H9 (cell line): ENCODE measurements at regions not wholly inside any gene's neighbourhood (a gene's known extent, or its start where the extent isn't known, plus 50 kb on each side); places are given as distances from the start of the nearest gene placed in this dataset.

Source experiments
- DNase-seq: peaks from one replicate; pipeline ENCODE4 v3.0.0-alpha.2; 2017
- H2AFZ ChIP-seq: one replicate; pipeline ENCODE4 v1.6.1; 2013; ENCODE audit warnings: mild to moderate bottlenecking, low read length, control low read depth, moderate library complexity
- H2AK5ac ChIP-seq: 2 replicates; pipeline ENCODE4 v1.6.1; 2013; ENCODE audit warnings: low read length, control low read depth, mixed read lengths; ENCODE audit not compliant: insufficient read length
- H2BK120ac ChIP-seq: one replicate; pipeline ENCODE4 v1.6.1; 2013; ENCODE audit warnings: low read depth, mild to moderate bottlenecking, low read length, control low read depth, inconsistent platforms; ENCODE audit not compliant: poor library complexity, severe bottlenecking
- H2BK12ac ChIP-seq: 2 replicates; pipeline ENCODE4 v1.6.1; 2013; ENCODE audit warnings: low read length, control low read depth, mixed read lengths, low read depth; ENCODE audit not compliant: insufficient read length
- H2BK15ac ChIP-seq: 2 replicates; pipeline ENCODE4 v1.6.1; 2013; ENCODE audit warnings: low read depth, low read length, control low read depth
- H2BK20ac ChIP-seq: one replicate; pipeline ENCODE4 v1.6.1; 2013; ENCODE audit warnings: low read depth, mild to moderate bottlenecking, low read length, control low read depth, inconsistent platforms; ENCODE audit not compliant: poor library complexity, severe bottlenecking
- H2BK5ac ChIP-seq: 2 replicates; pipeline ENCODE4 v1.6.1; 2013; ENCODE audit warnings: low read length, control low read depth, mixed read lengths; ENCODE audit not compliant: insufficient read length
- H3K14ac ChIP-seq: 2 replicates; pipeline ENCODE4 v1.6.1; 2013; ENCODE audit warnings: low read length, control low read depth; ENCODE audit not compliant: insufficient read depth
- H3K18ac ChIP-seq: 2 replicates; pipeline ENCODE4 v1.6.1; 2013; ENCODE audit warnings: low read depth, mild to moderate bottlenecking, mixed read lengths, low read length, control low read depth; ENCODE audit not compliant: insufficient read length
- H3K23ac ChIP-seq: 2 replicates; pipeline ENCODE4 v1.6.1; 2013; ENCODE audit warnings: low read length, control low read depth, mixed read lengths, low read depth; ENCODE audit not compliant: insufficient read length
- H3K23me2 ChIP-seq: 2 replicates; pipeline ENCODE4 v1.6.1; 2013; ENCODE audit warnings: low read depth, mild to moderate bottlenecking, mixed read lengths, low read length, control low read depth; ENCODE audit not compliant: insufficient read length, poor library complexity, severe bottlenecking
- H3K27ac ChIP-seq: 2 replicates; pipeline ENCODE4 v1.5.1; 2013; ENCODE audit warnings: low read length, control low read depth, mixed read lengths, low read depth; ENCODE audit not compliant: insufficient read length
- H3K27me3 ChIP-seq: 2 replicates; pipeline ENCODE4 v1.6.1; 2013; ENCODE audit warnings: low read length, control low read depth, inconsistent platforms; ENCODE audit not compliant: insufficient read depth
- H3K4ac ChIP-seq: 2 replicates; pipeline ENCODE4 v1.6.1; 2013; ENCODE audit warnings: low read depth, mild to moderate bottlenecking, control low read depth, inconsistent platforms, low read length, moderate library complexity
- H3K4me1 ChIP-seq: 2 replicates; pipeline ENCODE4 v1.6.1; 2013; ENCODE audit warnings: low read length, control low read depth, inconsistent platforms; ENCODE audit not compliant: insufficient read depth
- H3K4me2 ChIP-seq: 2 replicates; pipeline ENCODE4 v1.6.1; 2013; ENCODE audit warnings: low read length, control low read depth, mixed read lengths; ENCODE audit not compliant: insufficient read length, insufficient read depth
- H3K56ac ChIP-seq: 2 replicates; pipeline ENCODE4 v1.6.1; 2013; ENCODE audit warnings: low read depth, mild to moderate bottlenecking, mixed read lengths, low read length, control low read depth; ENCODE audit not compliant: insufficient read length
- H3K79me1 ChIP-seq: 2 replicates; pipeline ENCODE4 v1.6.1; 2013; ENCODE audit warnings: low read depth, mild to moderate bottlenecking, moderate library complexity, low read length, control low read depth, inconsistent platforms; ENCODE audit not compliant: insufficient read depth, poor library complexity, severe bottlenecking
- H3K79me2 ChIP-seq: 2 replicates; pipeline ENCODE4 v1.6.1; 2013; ENCODE audit warnings: low read length, control low read depth, inconsistent platforms; ENCODE audit not compliant: insufficient read depth
- H3K9ac ChIP-seq: 2 replicates; pipeline ENCODE4 v1.6.1; 2013; ENCODE audit warnings: low read length, control low read depth, mixed read lengths; ENCODE audit not compliant: insufficient read length; ENCODE audit errors: extremely low read depth
- H3K9me3 ChIP-seq: one replicate; pipeline ENCODE4 v1.6.1; 2013; ENCODE audit warnings: low read depth, low read length, inconsistent platforms; ENCODE audit not compliant: control insufficient read depth
- H3T11ph ChIP-seq: one replicate; pipeline ENCODE4 v1.6.1; 2013; ENCODE audit warnings: mild to moderate bottlenecking, low read length, control low read depth, inconsistent platforms
- H4K20me1 ChIP-seq: one replicate; pipeline ENCODE4 v1.6.1; 2013; ENCODE audit not compliant: control insufficient read depth, insufficient read length, insufficient read depth
- H4K5ac ChIP-seq: 2 replicates; pipeline ENCODE4 v1.6.1; 2013; ENCODE audit warnings: low read depth, mild to moderate bottlenecking, mixed read lengths, low read length, control low read depth; ENCODE audit not compliant: insufficient read length
- H4K8ac ChIP-seq: replicated peaks from 2 replicates; pipeline ENCODE4 v1.6.1; 2013; ENCODE audit warnings: low read length, control low read depth, mixed read lengths, low read depth; ENCODE audit not compliant: insufficient read length
- H4K91ac ChIP-seq: 2 replicates; pipeline ENCODE4 v1.6.1; 2013; ENCODE audit warnings: low read depth, mild to moderate bottlenecking, moderate library complexity, mixed read lengths, low read length, control low read depth; ENCODE audit not compliant: insufficient read length
- H3K27ac Mint-ChIP-seq, 3 experiments: 2 replicates in 2 of 3; 3 replicates in 1 of 3; pipeline ENCODE4 v1.8.0; 2020 to 2021; ENCODE audit warnings: mixed read lengths in 3 of 3, mild to moderate bottlenecking in 1 of 3, moderate library complexity in 1 of 3
- H3K27me3 Mint-ChIP-seq: 2 replicates; pipeline ENCODE4 v1.8.0; 2021; ENCODE audit warnings: low read depth, mild to moderate bottlenecking, moderate library complexity, mixed read lengths
- H3K36me3 Mint-ChIP-seq, 3 experiments: 2 replicates in 2 of 3; 3 replicates in 1 of 3; pipeline ENCODE4 v1.8.0; 2020 to 2021; ENCODE audit warnings: low read depth in 3 of 3, mixed read lengths in 3 of 3; ENCODE audit not compliant: insufficient read depth in 1 of 3
- H3K4me1 Mint-ChIP-seq, 2 experiments: 2 replicates each; pipeline ENCODE4 v1.8.0; 2020; ENCODE audit warnings: mixed read lengths in 2 of 2
- H3K4me3 Mint-ChIP-seq, 2 experiments: 2 replicates in 1 of 2; 3 replicates in 1 of 2; pipeline ENCODE4 v1.8.0; 2020 to 2021; ENCODE audit warnings: mild to moderate bottlenecking in 2 of 2, mixed read lengths in 2 of 2, moderate library complexity in 1 of 2
- H3K9me3 Mint-ChIP-seq, 2 experiments: 2 replicates in 1 of 2; 3 replicates in 1 of 2; pipeline ENCODE4 v1.8.0; 2020; ENCODE audit warnings: mild to moderate bottlenecking in 2 of 2, mixed read lengths in 2 of 2, moderate library complexity in 1 of 2
- CTCF ChIP-seq: fragments of 200-600 bp; sonication (generic); conservative IDR thresholded peaks from 3 replicates; pipeline ENCODE4 v1.8.0; 2021; ENCODE audit warnings: antibody characterized with exemption, mild to moderate bottlenecking
- WGBS: extraction: QIAGEN DNeasy Blood & Tissue Kit; methylation state at CpG from one replicate; pipeline ENCODE4 v1.1.7; 2013; ENCODE audit warnings: missing lambda C conversion rate, low lambda C conversion rate, mixed read lengths; ENCODE audit not compliant: insufficient read length; ENCODE audit errors: extremely low coverage; 5-methylcytosine and 5-hydroxymethylcytosine counted together

- WGBS, result no CpG with 5 or more reads among the region's 2 CpGs
- Histone ChIP-seq H3K14ac (no peak overlapping the region), H4K5ac (no peak overlapping the region), H4K20me1 (no peaks in the 10 kb centered on the region), H3K18ac (no peak overlapping the region), H2BK15ac (no peak overlapping the region), H3K9me3 (no peaks in the 10 kb centered on the region), H2AK5ac (no peak overlapping the region), H3K4me1 (no peaks in the 10 kb centered on the region), H3T11ph (no peak overlapping the region), H3K27ac (no peak overlapping the region), H4K8ac (no peak overlapping the region), H4K91ac (no peak overlapping the region), H2AFZ (no peak overlapping the region), H3K27me3 (no peaks in the 10 kb centered on the region), H3K4ac (no peak overlapping the region), H2BK12ac (no peak overlapping the region), H3K56ac (no peak overlapping the region), H3K4me2 (no peak overlapping the region), H2BK5ac (no peak overlapping the region), H3K9ac (no peak overlapping the region), H3K79me1 (no peaks in the 10 kb centered on the region), H2BK120ac (no peak overlapping the region), H3K79me2 (no peaks in the 10 kb centered on the region), H3K23me2 (no peaks in the 10 kb centered on the region), H2BK20ac (no peak overlapping the region), H3K23ac (no peak overlapping the region)
- no peaks in the 10 kb centered on the region for H3K36me3 Mint-ChIP-seq
- no peak for DNase-seq
- H3K9me3 Mint-ChIP-seq, result peaks cover 6 to 10% of the 10 kb centered on the region in 2 experiments; a peak in 4 of 5 replicates
- H3K4me3 Mint-ChIP-seq, result no peak overlapping the region
- TF ChIP-seq CTCF, result no peak
- no peak overlapping the region for H3K27ac Mint-ChIP-seq
- no peaks in the 10 kb centered on the region; the same call in 1 of the 2 replicates for H3K27me3 Mint-ChIP-seq
- H3K4me1 Mint-ChIP-seq, result no peaks in the 10 kb centered on the region
Measured at GRCh38 chr9:12060811-12061210, 632.4 kb upstream of the TYRP1 start.
